Lower leg skin (tissue), 3 donors: ENCODE measurements at regions not wholly inside any gene's neighbourhood (a gene's known extent, or its start where the extent isn't known, plus 50 kb on each side); places are given as distances from the start of the nearest gene placed in this dataset.

ENCODE experiments used
- CTCF ChIP-seq, 3 donors: fragments of 450-650 bp; IDR thresholded peaks; one replicate each; pipeline ENCODE4 v1.5.1; 2016; ENCODE audit warnings: antibody characterized with exemption in 3 of 3, mild to moderate bottlenecking in 3 of 3, moderate library complexity in 2 of 3
- POLR2A ChIP-seq, 2 donors: fragments of 450-650 bp; IDR thresholded peaks; one replicate each; pipeline ENCODE4 v1.6.1; 2016 to 2017; ENCODE audit warnings: antibody characterized with exemption in 2 of 2, mild to moderate bottlenecking in 1 of 2, moderate library complexity in 1 of 2

- TF ChIP-seq CTCF (IDR thresholded peaks at IDR 0.05) (no peak), POLR2A (IDR thresholded peaks at IDR 0.05) (no peak)
These were observed 104.5 kb upstream of the MAOA start for GRCh38 chrX:43551590-43551989.
